Breast epithelium (tissue), 3 donors: ENCODE measurements at regions not wholly inside any gene's neighbourhood (a gene's known extent, or its start where the extent isn't known, plus 50 kb on each side); places are given as distances from the start of the nearest gene placed in this dataset.

Experiments used
- CTCF ChIP-seq, 3 donors: fragments of 450-650 bp; IDR thresholded peaks; one replicate each; pipeline ENCODE4 v1.5.1; 2016 to 2017; ENCODE audit warnings: antibody characterized with exemption in 3 of 3, mild to moderate bottlenecking in 3 of 3, moderate library complexity in 3 of 3
- POLR2A ChIP-seq: fragments of 450-650 bp; IDR thresholded peaks from one replicate; pipeline ENCODE4 v1.6.1; 2016; ENCODE audit warnings: antibody characterized with exemption, mild to moderate bottlenecking, moderate library complexity
- POLR2AphosphoS5 ChIP-seq, 3 donors: sonication (generic); formaldehyde crosslinking; IDR thresholded peaks; one replicate each; pipeline ENCODE4 v1.6.1; 2017; ENCODE audit warnings: antibody characterized with exemption in 3 of 3

GRCh38 chr9:70465398-70465797 is 50.9 kb upstream of the KLF9 start:
- TF ChIP-seq CTCF (IDR thresholded peaks at IDR 0.05) (no peak), POLR2A (no peak), POLR2AphosphoS5 (IDR thresholded peaks at IDR 0.05) (no peak)
